IPS DF 4.7 (cell line): ENCODE measurements at regions not wholly inside any gene's neighbourhood (a gene's known extent, or its start where the extent isn't known, plus 50 kb on each side); places are given as distances from the start of the nearest gene placed in this dataset.
A peak's percentile ranks its signal among the peaks of the same experiment; 100 is the strongest.

Experiments used
- DNase-seq: peaks from one replicate; pipeline ENCODE4 v3.0.0-alpha.2; 2013; ENCODE audit warnings: low spot score; ENCODE audit errors: extremely low read depth

GRCh38 chr6:91161246-91161645, 574.4 kb upstream of the MAP3K7 start:
- DNase-seq: no peak

- DNase-seq: no peak
These were observed 568.4 kb upstream of the MAP3K7 start for GRCh38 chr6:91155129-91155785.

- DNase-seq: no peak
These were observed 566.0 kb upstream of the MAP3K7 start for GRCh38 chr6:91152824-91153223.

- DNase-seq: no peak
These were observed 563.3 kb upstream of the MAP3K7 start for GRCh38 chr6:91149956-91150705.

- DNase-seq: no peak
These were observed 562.5 kb upstream of the MAP3K7 start for GRCh38 chr6:91149246-91149955.

- DNase-seq: no peak
These were observed 557.3 kb upstream of the MAP3K7 start for GRCh38 chr6:91144126-91144525.

GRCh38 chr6:91142154-91142553, 555.3 kb upstream of the MAP3K7 start:
- no peak for DNase-seq

- no peak for DNase-seq
These were observed 554.5 kb upstream of the MAP3K7 start for GRCh38 chr6:91141346-91141745.

- no peak for DNase-seq
These were observed 553.6 kb upstream of the MAP3K7 start for GRCh38 chr6:91140449-91140848.

- no peak for DNase-seq
These were observed 550.4 kb upstream of the MAP3K7 start for GRCh38 chr6:91137286-91137685.

GRCh38 chr6:91135406-91136103, 548.7 kb upstream of the MAP3K7 start:
- no peak for DNase-seq

GRCh38 chr6:91132461-91132860, 545.6 kb upstream of the MAP3K7 start:
- no peak for DNase-seq

- DNase-seq: no peak
These were observed 543.3 kb upstream of the MAP3K7 start for GRCh38 chr6:91130126-91130525.

- DNase-seq: peak; percentile 3
These were observed 540.9 kb upstream of the MAP3K7 start for GRCh38 chr6:91127752-91128151.

- no peak for DNase-seq
These were observed 540.0 kb upstream of the MAP3K7 start for GRCh38 chr6:91126876-91127275.

GRCh38 chr6:91117550-91117949, 530.7 kb upstream of the MAP3K7 start:
- DNase-seq: no peak

GRCh38 chr6:91114123-91114708, 527.3 kb upstream of the MAP3K7 start:
- no peak for DNase-seq

GRCh38 chr6:91106083-91106482, 519.2 kb upstream of the MAP3K7 start:
- no peak for DNase-seq

GRCh38 chr6:91105532-91105931, 518.7 kb upstream of the MAP3K7 start:
- DNase-seq: no peak

GRCh38 chr6:91099479-91099878, 512.6 kb upstream of the MAP3K7 start:
- DNase-seq: no peak

GRCh38 chr6:91098006-91098405, 511.1 kb upstream of the MAP3K7 start:
- no peak for DNase-seq
